ENCODE measurements at regions not wholly inside any gene's neighbourhood (a gene's known extent, or its start where the extent isn't known, plus 50 kb on each side); places are given as distances from the start of the nearest gene placed in this dataset.

DNA sequence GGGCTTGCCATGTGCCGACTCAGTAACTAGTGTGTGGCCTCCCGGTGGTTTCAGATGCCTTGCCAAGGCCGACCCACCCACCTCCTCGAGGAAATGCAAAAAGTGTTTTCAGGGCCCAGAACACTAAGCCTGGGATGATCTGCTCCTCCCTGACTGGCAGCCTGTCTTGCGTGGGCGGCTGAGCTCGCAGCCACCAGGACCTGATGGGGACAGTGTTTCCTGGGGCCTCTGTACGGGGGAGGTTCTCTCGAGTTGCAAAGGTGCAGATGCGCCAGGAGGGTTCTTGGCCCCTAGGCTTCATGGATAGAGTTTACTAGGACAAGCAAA is 85.2 kb downstream of the GLI2 start:
- Histone ChIP-seq H3K4me2 (no peak overlapping the region), H3K27ac (no peak overlapping the region; a peak in 1 of 6 replicates), H3K4me3 (no peak overlapping the region), H3K9me3 (no peaks in the 10 kb centered on the region), H3K4me1 (peaks cover 29% of the 10 kb centered on the region)
- ATAC-seq (no peak), FAIRE-seq (no peak), DNase-seq (ENCODE audit: low read depth in 1 of 2, low spot score in 1 of 2) (no peak)
- CTCF ChIA-PET = interaction anchor here (0.7 to 2.4 kb wide), 5 partner anchors 12 to 256 kb away, joined by 3 to 10 read pairs (median 3); partner anchors contain the start of gene GLI2
- 95% methylated on average over 10 of the region's 10 CpGs for WGBS (ENCODE audit: missing lambda C conversion rate)
- TF ChIP-seq KDM5A (IDR thresholded peaks at IDR 0.05) = no peak
- TF ChIP-seq, protein P1, sequence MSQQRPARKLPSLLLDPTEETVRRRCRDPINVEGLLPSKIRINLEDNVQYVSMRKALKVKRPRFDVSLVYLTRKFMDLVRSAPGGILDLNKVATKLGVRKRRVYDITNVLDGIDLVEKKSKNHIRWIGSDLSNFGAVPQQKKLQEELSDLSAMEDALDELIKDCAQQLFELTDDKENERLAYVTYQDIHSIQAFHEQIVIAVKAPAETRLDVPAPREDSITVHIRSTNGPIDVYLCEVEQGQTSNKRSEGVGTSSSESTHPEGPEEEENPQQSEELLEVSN (IDR thresholded peaks at IDR 0.05; ENCODE audit: borderline replicate concordance, low read depth) = no peak
- TF ChIP-seq MYC (IDR thresholded peaks at IDR 0.05; ENCODE audit: borderline replicate concordance, low read length) = no peak
- no peak for TF ChIP-seq FOSL2 (IDR thresholded peaks at IDR 0.05)
- no peak for TF ChIP-seq FOSL2 (CRISPR knock-in tag; IDR thresholded peaks at IDR 0.05)
- TF ChIP-seq CEBPB (IDR thresholded peaks at IDR 0.05) = no peak
- no peak for TF ChIP-seq JUNB (IDR thresholded peaks at IDR 0.05)
- TF ChIP-seq RAD21 (conservative IDR thresholded peaks at IDR 0.05 in 1 of 2, IDR thresholded peaks at IDR 0.05 in 1 of 2) = no peak
- TF ChIP-seq ZC3H11A (IDR thresholded peaks at IDR 0.05) = no peak
- no peak for TF ChIP-seq TFCP2L1 (CRISPR knock-in tag; IDR thresholded peaks at IDR 0.05)
- no peak for TF ChIP-seq JUN (IDR thresholded peaks at IDR 0.05)
- TF ChIP-seq KDM1A (IDR thresholded peaks at IDR 0.05; ENCODE audit: low read depth) = no peak
- no peak for TF ChIP-seq NPAS2 (CRISPR knock-in tag; IDR thresholded peaks at IDR 0.05; ENCODE audit: borderline replicate concordance)
- TF ChIP-seq, protein P2, sequence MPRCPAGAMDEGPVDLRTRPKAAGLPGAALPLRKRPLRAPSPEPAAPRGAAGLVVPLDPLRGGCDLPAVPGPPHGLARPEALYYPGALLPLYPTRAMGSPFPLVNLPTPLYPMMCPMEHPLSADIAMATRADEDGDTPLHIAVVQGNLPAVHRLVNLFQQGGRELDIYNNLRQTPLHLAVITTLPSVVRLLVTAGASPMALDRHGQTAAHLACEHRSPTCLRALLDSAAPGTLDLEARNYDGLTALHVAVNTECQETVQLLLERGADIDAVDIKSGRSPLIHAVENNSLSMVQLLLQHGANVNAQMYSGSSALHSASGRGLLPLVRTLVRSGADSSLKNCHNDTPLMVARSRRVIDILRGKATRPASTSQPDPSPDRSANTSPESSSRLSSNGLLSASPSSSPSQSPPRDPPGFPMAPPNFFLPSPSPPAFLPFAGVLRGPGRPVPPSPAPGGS (IDR thresholded peaks at IDR 0.05) = no peak
- no peak for TF ChIP-seq CBX2 (IDR thresholded peaks at IDR 0.05; ENCODE audit: borderline replicate concordance, low read depth)
- POLR2A ChIA-PET = no interaction called here

DNA sequence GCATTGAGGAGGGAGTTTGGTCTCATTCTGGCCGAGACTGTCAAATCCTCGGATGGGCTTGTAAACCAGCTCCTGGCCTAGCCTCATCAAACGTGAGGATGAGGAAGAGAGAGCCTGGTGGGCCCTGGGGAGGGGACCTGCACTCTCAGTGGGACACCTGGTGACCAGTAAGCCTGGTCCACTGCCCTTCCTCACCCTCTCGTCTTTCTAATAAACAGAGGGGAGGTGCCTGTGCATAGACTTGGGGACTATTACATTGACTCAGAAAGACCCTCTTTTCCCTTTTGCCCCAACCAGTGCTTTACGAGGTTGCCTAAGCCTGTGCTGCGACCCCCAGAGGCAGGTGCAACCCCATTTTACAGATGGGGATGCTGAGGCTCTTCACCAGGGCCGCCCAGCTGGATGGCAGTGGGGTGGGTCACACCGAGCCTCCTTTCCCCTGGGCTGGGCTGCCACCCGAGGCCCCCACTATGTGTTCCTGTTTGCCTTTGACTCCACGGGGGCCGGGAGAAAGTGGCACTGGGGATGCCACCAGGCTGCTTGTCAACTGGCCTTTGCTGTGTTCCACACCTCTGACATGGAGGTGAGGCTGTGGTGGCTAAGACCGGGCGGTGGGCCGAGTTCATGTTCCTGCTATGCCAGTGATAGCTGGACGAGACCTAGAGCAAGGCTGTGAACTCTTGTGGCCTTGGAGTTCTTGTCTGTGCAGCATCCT is 85.9 kb downstream of the GLI2 start:
- no peak for ATAC-seq
- peaks cover 30% of the 10 kb centered on the region for H3K4me1 ChIP-seq
- ChIA-PET POLR2A (no interaction called here), CTCF (interaction anchor here (0.7 to 1.4 kb wide), 4 partner anchors 12 to 256 kb away, joined by 3 to 4 read pairs (median 3); partner anchors contain the start of gene GLI2)
- no peak for DNase-seq (ENCODE audit: low read depth in 1 of 2, low spot score in 1 of 2)
- no peak overlapping the region for H3K4me2 ChIP-seq
- 97% methylated on average over 11 of the region's 15 CpGs for WGBS (ENCODE audit: missing lambda C conversion rate)
- no peak for FAIRE-seq
- H3K27ac ChIP-seq = no peak overlapping the region
- H3K9me3 ChIP-seq = no peaks in the 10 kb centered on the region
- TF ChIP-seq RAD21 (conservative IDR thresholded peaks at IDR 0.05 in 1 of 2, IDR thresholded peaks at IDR 0.05 in 1 of 2) (no peak), CHD2 (IDR thresholded peaks at IDR 0.05; ENCODE audit: low read length, partially characterized antibody) (no peak), CBX2 (IDR thresholded peaks at IDR 0.05; ENCODE audit: borderline replicate concordance, low read depth) (no peak), JUN (IDR thresholded peaks at IDR 0.05) (no peak), EHMT2 (IDR thresholded peaks at IDR 0.05; ENCODE audit: low read depth) (no peak), CHD4 (IDR thresholded peaks at IDR 0.05; ENCODE audit: borderline replicate concordance) (no peak), ZC3H11A (IDR thresholded peaks at IDR 0.05) (no peak), HOXB13 (CRISPR knock-in tag; IDR thresholded peaks at IDR 0.05; ENCODE audit: low read depth) (no peak), TP53 (CRISPR knock-in tag; IDR thresholded peaks at IDR 0.05) (no peak), MAZ (IDR thresholded peaks at IDR 0.05; ENCODE audit: borderline replicate concordance, low read depth, low read length) (no peak), HOXA7 (CRISPR knock-in tag; IDR thresholded peaks at IDR 0.05) (no peak), POLR2AphosphoS2 (conservative IDR thresholded peaks at IDR 0.05; ENCODE audit: low read length) (no peak)
- TF ChIP-seq, protein P3, sequence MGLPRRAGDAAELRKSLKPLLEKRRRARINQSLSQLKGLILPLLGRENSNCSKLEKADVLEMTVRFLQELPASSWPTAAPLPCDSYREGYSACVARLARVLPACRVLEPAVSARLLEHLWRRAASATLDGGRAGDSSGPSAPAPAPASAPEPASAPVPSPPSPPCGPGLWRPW (IDR thresholded peaks at IDR 0.05) = no peak
- TF ChIP-seq, protein P4, sequence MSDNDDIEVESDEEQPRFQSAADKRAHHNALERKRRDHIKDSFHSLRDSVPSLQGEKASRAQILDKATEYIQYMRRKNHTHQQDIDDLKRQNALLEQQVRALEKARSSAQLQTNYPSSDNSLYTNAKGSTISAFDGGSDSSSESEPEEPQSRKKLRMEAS (IDR thresholded peaks at IDR 0.05) = no peak
- TF ChIP-seq, protein P5, sequence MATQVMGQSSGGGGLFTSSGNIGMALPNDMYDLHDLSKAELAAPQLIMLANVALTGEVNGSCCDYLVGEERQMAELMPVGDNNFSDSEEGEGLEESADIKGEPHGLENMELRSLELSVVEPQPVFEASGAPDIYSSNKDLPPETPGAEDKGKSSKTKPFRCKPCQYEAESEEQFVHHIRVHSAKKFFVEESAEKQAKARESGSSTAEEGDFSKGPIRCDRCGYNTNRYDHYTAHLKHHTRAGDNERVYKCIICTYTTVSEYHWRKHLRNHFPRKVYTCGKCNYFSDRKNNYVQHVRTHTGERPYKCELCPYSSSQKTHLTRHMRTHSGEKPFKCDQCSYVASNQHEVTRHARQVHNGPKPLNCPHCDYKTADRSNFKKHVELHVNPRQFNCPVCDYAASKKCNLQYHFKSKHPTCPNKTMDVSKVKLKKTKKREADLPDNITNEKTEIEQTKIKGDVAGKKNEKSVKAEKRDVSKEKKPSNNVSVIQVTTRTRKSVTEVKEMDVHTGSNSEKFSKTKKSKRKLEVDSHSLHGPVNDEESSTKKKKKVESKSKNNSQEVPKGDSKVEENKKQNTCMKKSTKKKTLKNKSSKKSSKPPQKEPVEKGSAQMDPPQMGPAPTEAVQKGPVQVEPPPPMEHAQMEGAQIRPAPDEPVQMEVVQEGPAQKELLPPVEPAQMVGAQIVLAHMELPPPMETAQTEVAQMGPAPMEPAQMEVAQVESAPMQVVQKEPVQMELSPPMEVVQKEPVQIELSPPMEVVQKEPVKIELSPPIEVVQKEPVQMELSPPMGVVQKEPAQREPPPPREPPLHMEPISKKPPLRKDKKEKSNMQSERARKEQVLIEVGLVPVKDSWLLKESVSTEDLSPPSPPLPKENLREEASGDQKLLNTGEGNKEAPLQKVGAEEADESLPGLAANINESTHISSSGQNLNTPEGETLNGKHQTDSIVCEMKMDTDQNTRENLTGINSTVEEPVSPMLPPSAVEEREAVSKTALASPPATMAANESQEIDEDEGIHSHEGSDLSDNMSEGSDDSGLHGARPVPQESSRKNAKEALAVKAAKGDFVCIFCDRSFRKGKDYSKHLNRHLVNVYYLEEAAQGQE (IDR thresholded peaks at IDR 0.05) = no peak
- TF ChIP-seq, protein P6, sequence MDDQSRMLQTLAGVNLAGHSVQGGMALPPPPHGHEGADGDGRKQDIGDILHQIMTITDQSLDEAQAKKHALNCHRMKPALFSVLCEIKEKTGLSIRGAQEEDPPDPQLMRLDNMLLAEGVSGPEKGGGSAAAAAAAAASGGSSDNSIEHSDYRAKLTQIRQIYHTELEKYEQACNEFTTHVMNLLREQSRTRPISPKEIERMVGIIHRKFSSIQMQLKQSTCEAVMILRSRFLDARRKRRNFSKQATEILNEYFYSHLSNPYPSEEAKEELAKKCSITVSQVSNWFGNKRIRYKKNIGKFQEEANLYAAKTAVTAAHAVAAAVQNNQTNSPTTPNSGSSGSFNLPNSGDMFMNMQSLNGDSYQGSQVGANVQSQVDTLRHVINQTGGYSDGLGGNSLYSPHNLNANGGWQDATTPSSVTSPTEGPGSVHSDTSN (IDR thresholded peaks at IDR 0.05) = no peak
- TF ChIP-seq, protein P7, sequence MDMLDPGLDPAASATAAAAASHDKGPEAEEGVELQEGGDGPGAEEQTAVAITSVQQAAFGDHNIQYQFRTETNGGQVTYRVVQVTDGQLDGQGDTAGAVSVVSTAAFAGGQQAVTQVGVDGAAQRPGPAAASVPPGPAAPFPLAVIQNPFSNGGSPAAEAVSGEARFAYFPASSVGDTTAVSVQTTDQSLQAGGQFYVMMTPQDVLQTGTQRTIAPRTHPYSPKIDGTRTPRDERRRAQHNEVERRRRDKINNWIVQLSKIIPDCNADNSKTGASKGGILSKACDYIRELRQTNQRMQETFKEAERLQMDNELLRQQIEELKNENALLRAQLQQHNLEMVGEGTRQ (IDR thresholded peaks at IDR 0.05) = no peak
- H3K4me3 ChIP-seq = no peak overlapping the region
